Frontal cortex (tissue), 3 donors: ENCODE measurements at regions not wholly inside any gene's neighbourhood (a gene's known extent, or its start where the extent isn't known, plus 50 kb on each side); places are given as distances from the start of the nearest gene placed in this dataset.

Experiments used
- DNase-seq, 2 donors: peaks; one replicate each; pipeline ENCODE4 v3.0.0; 2012; ENCODE audit warnings: low spot score in 2 of 2
- FAIRE-seq: peaks from 2 replicates; lab custom pipeline; 2012; peaks lifted over from hg19 to GRCh38; lab: Jason Lieb, UNC
- donor health status: control.
- donor health status: control.
- donor health status: control.

DNA sequence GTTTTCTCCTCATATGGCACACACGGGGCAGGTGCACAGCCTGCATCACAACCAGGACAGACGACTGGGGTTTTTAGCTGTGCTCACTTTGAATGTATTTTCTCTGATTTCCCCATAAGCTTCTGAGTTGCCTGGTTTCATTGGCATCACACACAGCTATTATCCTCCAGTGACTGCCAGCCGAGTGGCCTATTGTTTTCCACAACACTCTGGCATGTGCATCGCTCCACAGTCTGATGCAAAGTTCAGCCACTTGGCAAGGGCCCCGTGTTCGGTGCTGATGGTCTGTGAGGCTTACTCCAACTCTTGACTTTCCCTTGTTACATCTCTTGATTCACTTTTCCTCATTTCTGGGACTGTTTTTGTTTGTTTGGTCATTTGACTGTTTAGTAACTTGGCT lies 593.1 kb downstream of the CBLN2 start:
- DNase-seq (peak in 1 of 2 donors; percentile 2), FAIRE-seq (no peak)

GRCh38 chr18:71942433-71942832 lies 601.7 kb downstream of the CBLN2 start:
- no peak for FAIRE-seq
- DNase-seq: no peak

DNA sequence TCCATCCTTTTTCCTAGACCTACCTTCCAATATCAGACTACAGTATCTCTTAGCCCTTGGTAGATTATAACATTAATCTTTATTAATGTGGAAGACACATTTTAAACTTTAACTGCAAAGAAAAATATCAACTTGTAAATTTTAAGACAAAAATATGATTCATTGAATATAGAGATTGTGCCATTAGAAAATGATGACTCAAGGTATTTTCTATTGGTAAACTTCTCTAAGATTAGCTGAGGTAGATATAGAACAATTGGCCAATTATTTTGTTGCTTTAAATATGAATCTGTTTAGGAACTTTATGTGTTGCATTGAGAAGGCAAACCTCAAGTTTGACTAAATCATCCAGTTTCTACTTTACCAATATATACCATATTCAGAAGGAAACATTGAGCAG lies 604.7 kb downstream of the CBLN2 start:
- no peak for DNase-seq

GRCh38 chr18:71936744-71937143 lies 607.4 kb downstream of the CBLN2 start:
- FAIRE-seq: no peak
- DNase-seq: no peak

More for the DNA sequence above, 604.7 kb downstream of the CBLN2 start:
- no peak for FAIRE-seq

DNA sequence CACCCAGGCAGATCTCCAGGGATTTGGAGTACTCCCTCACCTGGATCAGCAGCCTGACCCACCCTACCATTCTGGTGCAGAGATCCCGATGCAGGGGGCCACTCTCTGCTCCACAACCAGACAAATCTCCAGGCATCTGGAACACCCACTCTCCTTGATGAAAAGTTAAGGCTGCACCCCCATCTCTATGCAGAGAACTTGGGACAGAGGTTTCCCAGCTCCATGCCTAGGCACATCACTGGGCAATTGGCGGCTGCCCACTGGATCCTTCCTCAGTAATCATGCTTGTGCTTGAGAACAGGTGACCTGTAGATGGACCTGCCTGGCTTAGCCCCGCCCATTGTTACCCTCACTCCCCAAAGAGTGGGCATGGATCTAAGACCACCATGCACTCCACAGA lies 624.9 kb downstream of the CBLN2 start:
- no peak for DNase-seq
- no peak for FAIRE-seq

GRCh38 chr18:71913641-71914040 lies 630.5 kb downstream of the CBLN2 start:
- FAIRE-seq (no peak), DNase-seq (no peak)

- DNase-seq (no peak), FAIRE-seq (no peak)
These were observed 641.7 kb downstream of the CBLN2 start for GRCh38 chr18:71902482-71902881.

- FAIRE-seq (no peak), DNase-seq (no peak)
These were observed 644.3 kb downstream of the CBLN2 start for GRCh38 chr18:71899707-71900472.

DNA sequence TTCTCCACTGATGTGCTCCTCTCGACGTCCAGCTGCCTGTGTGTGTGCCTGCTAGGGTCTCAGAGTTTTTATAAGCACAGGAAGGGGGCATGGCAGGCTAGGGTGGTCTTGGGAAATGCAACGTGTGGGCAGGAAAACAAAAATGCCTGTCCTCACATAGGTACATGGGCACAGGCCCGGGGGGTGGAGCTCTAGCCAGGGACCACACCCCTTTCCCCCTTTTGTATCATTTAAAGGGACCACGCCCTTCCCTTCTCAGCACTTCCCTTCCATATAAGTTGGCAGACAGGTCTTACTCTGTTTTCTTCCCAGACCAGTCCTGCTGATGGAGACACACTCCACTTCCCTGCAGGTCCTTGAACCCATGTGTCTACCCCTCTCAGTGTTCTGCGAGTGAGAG lies 645.0 kb downstream of the CBLN2 start:
- DNase-seq (no peak), FAIRE-seq (no peak)

GRCh38 chr18:71887509-71887908 lies 656.6 kb downstream of the CBLN2 start:
- FAIRE-seq: no peak
- no peak for DNase-seq

- DNase-seq (no peak), FAIRE-seq (no peak)
These were observed 665.9 kb downstream of the CBLN2 start for GRCh38 chr18:71878226-71878625.

GRCh38 chr18:71873695-71874094 lies 670.4 kb downstream of the CBLN2 start:
- no peak for DNase-seq
- no peak for FAIRE-seq

GRCh38 chr18:71865888-71866287 lies 678.3 kb downstream of the CBLN2 start:
- no peak for DNase-seq
- FAIRE-seq: no peak

DNA sequence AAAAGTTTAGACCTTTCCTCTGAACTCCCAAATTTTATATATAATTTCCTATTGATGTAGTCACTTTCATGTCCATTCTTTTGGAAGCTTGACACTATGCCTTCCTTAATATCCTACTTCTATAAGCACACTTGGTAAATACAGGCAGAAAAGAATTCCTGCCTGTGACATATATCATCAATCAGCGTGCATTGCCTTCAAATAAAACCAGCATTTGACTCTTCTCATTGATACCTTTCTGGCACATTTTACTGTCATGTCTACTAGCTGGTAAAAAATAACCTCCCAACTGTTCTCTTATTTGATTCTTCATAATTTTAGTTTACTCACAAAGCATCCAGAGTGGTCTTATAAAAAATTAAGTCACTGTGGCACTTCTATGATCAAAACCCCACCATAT lies 693.5 kb downstream of the CBLN2 start:
- FAIRE-seq: no peak
- DNase-seq: no peak

DNA sequence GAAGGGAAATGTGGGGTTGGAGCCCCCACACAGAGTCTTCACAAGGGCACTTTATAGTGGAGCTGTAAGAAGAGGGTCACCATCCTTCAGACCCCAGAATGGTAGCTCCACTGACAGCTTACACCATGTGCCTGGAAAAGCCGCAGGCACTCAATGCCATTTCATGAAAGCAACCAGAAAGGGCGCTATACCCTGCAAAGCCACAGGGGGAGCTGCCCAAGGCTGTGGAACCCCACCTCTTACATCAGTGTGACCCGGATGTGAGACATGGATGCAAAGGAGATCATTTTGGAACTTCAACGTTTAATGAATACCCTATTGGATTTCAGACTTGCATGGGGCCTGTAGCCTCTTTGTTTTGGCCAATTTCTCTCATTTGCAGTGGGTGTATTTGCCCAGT lies 694.7 kb downstream of the CBLN2 start:
- no peak for DNase-seq
- FAIRE-seq: no peak

DNA sequence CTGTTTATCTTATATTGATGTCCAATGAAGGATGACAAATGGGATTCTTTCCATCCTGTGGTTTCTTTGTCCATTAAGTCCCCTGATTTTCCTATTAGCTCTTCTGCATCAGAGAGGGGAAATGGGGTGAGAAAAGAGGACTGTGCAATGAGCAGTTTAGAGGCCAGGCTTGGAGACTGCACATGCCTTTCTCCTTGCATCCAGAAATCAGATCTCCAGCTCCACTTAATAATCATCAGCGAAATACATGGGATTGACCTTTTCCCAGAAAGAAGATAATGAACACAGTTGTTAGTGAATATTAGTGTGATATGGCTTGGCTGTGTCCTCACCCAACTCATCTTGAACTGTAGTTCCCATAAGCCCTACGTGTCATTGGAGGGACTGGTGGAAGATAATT lies 697.4 kb downstream of the CBLN2 start:
- FAIRE-seq: no peak
- no peak for DNase-seq

DNA sequence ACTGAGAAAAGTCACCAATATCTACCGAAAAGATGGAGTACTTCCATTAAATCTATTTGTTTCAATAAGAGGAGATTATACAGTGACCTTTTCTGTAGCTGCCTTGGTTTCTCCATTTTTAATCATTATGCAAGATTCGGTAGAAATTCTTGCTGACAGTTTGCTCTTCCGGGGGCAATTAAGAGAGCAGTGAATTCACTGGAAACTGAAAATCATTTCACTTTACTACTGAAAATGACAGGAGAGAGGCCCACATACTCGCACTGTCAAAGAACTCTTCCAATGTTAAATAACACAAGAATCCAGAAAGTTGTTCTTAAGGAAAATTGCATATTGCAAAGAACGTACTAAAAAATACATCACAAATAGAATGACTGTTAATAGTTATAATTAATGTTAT lies 699.3 kb downstream of the CBLN2 start:
- DNase-seq (no peak), FAIRE-seq (no peak)

DNA sequence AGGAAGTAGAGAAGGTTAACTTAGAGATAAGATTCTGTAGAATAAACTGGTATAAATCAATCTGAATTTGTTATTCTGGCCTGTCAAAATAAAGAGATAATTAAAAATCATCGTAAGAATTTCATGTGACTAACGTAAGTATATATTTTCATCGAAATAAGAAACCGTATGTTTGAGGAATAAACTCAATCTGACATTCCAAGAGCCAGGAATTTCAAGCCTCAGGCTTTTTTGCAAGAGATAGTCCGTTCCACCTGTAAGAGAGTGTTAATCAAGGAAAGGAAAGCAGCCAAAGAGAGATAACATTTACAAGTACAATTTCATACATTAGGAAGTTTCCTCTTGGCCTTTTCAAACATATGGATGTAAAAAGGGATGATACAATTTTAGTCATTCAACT lies 701.5 kb downstream of the CBLN2 start:
- FAIRE-seq: no peak
- DNase-seq: no peak

GRCh38 chr18:71837547-71837946 lies 706.6 kb downstream of the CBLN2 start:
- DNase-seq (no peak), FAIRE-seq (no peak)

GRCh38 chr18:71832946-71833617 lies 711.1 kb downstream of the CBLN2 start:
- DNase-seq (no peak), FAIRE-seq (no peak)

DNA sequence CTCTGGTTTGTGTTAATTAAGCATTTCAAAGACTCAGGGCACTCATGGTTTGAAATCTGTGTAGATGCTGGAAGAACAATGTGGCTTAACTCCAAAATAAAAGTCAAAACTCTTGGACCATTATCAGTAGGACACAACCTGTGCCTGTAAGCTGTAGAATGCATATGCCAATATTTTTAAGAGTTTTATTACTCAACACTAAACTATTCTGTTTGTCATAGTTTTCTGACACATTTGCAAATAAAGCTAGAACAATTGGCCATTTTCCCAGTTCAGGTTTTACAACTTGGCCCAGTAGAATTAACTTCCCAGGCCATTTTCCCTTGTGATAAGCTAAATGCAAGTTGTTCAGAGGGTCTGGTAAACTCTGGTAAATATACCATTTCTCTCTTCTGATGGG lies 713.1 kb downstream of the CBLN2 start:
- DNase-seq (no peak), FAIRE-seq (no peak)

DNA sequence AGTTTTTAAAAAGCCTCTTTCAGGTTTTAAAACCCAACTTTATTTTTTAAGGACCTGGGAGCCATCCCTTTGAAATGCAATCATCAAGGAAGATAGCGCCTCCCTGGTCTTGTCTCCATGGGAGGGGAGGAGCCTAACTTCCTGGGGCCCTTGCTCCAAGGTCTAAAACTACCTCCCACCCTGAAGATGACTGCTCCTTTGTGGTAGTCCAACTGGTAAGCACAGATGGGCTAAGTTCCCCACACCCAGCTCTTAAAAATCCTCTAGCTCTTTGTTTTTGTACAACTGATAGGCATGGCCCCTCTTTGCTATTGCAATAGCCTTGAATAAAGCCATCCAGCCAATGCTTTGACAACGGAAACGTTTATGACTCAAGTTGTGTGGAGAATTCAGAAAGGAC lies 716.8 kb downstream of the CBLN2 start:
- no peak for FAIRE-seq

More for the DNA sequence above, 716.8 kb downstream of the CBLN2 start:
- no peak for DNase-seq
